Suprapubic skin (tissue), 4 donors: ENCODE measurements at regions not wholly inside any gene's neighbourhood (a gene's known extent, or its start where the extent isn't known, plus 50 kb on each side); places are given as distances from the start of the nearest gene placed in this dataset.

Experiments used
- DNase-seq, 2 donors: peaks; one replicate each; pipeline ENCODE4 v3.0.0-alpha.2; 2019; ENCODE audit warnings: low spot score in 2 of 2
- H3K27ac ChIP-seq: fragments of 200-600 bp; sonication (generic); one replicate; pipeline ENCODE4 v1.5.1; 2019
- H3K27me3 ChIP-seq: fragments of 200-600 bp; sonication (generic); one replicate; pipeline ENCODE4 v1.5.1; 2019
- H3K36me3 ChIP-seq: fragments of 200-600 bp; sonication (generic); one replicate; pipeline ENCODE4 v1.5.1; 2019
- H3K4me1 ChIP-seq: fragments of 200-600 bp; sonication (generic); one replicate; pipeline ENCODE4 v1.5.1; 2019
- H3K4me3 ChIP-seq: fragments of 200-600 bp; sonication (generic); one replicate; pipeline ENCODE4 v1.5.1; 2019; ENCODE audit warnings: mild to moderate bottlenecking
- H3K9me3 ChIP-seq: fragments of 200-600 bp; sonication (generic); one replicate; pipeline ENCODE4 v1.5.1; 2019
- EP300 ChIP-seq: sonication (generic); formaldehyde crosslinking; IDR thresholded peaks from one replicate; pipeline ENCODE4 v1.6.1; 2017; ENCODE audit warnings: antibody characterized with exemption
- POLR2A ChIP-seq, 2 donors: fragments of 450-650 bp; IDR thresholded peaks; one replicate each; pipeline ENCODE4 v1.6.1; 2017; ENCODE audit warnings: antibody characterized with exemption in 2 of 2, mild to moderate bottlenecking in 2 of 2, moderate library complexity in 2 of 2
- POLR2AphosphoS5 ChIP-seq, 3 donors: sonication (generic); formaldehyde crosslinking; IDR thresholded peaks; one replicate each; pipeline ENCODE4 v1.6.1; 2017; ENCODE audit warnings: antibody characterized with exemption in 3 of 3
- WGBS: methylation state at CpG from one replicate; pipeline ENCODE4 v1.1.5; 2018; 5-methylcytosine and 5-hydroxymethylcytosine counted together
- TF ChIP-seq, protein P1 (sequence below), 2 donors: fragments of 200-600 bp in 1 of 2; fragments of 450-650 bp in 1 of 2; sonication (generic) in 1 of 2; IDR thresholded peaks; one replicate each; pipeline ENCODE4 v1.5.1; 2016 to 2019; ENCODE audit warnings: antibody characterized with exemption in 2 of 2, mild to moderate bottlenecking in 1 of 2, moderate library complexity in 1 of 2

DNA sequence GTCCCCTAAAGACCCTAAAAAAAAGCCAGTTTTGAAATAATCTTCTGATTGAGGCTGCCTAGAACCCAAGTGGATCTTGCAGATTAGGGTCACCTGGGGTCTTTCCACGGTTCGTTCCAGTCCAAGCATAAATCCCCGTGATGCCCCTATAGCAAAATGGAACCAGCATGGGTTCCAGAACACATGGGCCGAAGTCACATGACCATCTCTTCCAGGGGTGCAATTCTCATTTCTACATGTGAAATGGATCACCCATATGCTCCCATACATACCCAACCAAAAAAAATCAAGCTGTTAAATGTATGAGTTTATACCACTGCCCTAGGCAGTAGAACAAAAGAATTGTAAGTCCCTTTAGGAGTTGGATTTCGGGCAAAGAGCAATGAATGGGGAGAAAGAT, 245.4 kb downstream of the SKIDA1 start:
- WGBS = 96% methylated on average over 5 of the region's 5 CpGs
- DNase-seq = no peak
- H3K27me3 ChIP-seq = no peaks in the 10 kb centered on the region
- H3K4me3 ChIP-seq = no peak overlapping the region
- peaks cover 7% of the 10 kb centered on the region for H3K4me1 ChIP-seq
- H3K27ac ChIP-seq = no peak overlapping the region
- TF ChIP-seq POLR2AphosphoS5 (IDR thresholded peaks at IDR 0.05) (no peak), EP300 (no peak), POLR2A (IDR thresholded peaks at IDR 0.05) (no peak)
- TF ChIP-seq, protein P1, sequence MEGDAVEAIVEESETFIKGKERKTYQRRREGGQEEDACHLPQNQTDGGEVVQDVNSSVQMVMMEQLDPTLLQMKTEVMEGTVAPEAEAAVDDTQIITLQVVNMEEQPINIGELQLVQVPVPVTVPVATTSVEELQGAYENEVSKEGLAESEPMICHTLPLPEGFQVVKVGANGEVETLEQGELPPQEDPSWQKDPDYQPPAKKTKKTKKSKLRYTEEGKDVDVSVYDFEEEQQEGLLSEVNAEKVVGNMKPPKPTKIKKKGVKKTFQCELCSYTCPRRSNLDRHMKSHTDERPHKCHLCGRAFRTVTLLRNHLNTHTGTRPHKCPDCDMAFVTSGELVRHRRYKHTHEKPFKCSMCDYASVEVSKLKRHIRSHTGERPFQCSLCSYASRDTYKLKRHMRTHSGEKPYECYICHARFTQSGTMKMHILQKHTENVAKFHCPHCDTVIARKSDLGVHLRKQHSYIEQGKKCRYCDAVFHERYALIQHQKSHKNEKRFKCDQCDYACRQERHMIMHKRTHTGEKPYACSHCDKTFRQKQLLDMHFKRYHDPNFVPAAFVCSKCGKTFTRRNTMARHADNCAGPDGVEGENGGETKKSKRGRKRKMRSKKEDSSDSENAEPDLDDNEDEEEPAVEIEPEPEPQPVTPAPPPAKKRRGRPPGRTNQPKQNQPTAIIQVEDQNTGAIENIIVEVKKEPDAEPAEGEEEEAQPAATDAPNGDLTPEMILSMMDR (IDR thresholded peaks at IDR 0.05) = no peak
- no peaks in the 10 kb centered on the region for H3K36me3 ChIP-seq
- no peaks in the 10 kb centered on the region for H3K9me3 ChIP-seq

DNA sequence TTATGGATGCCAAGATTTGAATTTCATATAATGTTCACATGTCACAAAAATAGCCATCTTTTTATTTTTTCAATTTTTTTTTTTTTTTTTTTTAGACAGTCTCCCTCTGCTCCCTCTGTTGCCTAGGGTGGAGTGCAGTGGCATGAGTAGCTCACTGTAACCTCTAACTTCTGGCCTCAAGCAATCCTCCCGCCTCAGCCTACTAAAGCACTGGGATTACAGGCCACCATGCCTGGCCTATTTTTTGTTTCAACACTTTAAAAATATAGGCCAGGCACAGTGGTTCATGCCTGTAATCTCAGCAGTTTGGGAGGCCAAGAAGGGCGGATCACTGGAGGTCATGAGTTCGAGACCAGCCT, 246.3 kb downstream of the SKIDA1 start:
- no peaks in the 10 kb centered on the region for H3K36me3 ChIP-seq
- H3K27ac ChIP-seq = no peak overlapping the region
- no peak for DNase-seq
- H3K4me3 ChIP-seq = no peak overlapping the region
- H3K27me3 ChIP-seq = no peaks in the 10 kb centered on the region
- 85% methylated on average over 3 of the region's 3 CpGs for WGBS
- TF ChIP-seq POLR2AphosphoS5 (IDR thresholded peaks at IDR 0.05) (no peak), POLR2A (IDR thresholded peaks at IDR 0.05) (no peak), EP300 (no peak)
- TF ChIP-seq, protein P1 (IDR thresholded peaks at IDR 0.05) = no peak
- peaks cover 7% of the 10 kb centered on the region for H3K4me1 ChIP-seq
- H3K9me3 ChIP-seq = no peaks in the 10 kb centered on the region

DNA sequence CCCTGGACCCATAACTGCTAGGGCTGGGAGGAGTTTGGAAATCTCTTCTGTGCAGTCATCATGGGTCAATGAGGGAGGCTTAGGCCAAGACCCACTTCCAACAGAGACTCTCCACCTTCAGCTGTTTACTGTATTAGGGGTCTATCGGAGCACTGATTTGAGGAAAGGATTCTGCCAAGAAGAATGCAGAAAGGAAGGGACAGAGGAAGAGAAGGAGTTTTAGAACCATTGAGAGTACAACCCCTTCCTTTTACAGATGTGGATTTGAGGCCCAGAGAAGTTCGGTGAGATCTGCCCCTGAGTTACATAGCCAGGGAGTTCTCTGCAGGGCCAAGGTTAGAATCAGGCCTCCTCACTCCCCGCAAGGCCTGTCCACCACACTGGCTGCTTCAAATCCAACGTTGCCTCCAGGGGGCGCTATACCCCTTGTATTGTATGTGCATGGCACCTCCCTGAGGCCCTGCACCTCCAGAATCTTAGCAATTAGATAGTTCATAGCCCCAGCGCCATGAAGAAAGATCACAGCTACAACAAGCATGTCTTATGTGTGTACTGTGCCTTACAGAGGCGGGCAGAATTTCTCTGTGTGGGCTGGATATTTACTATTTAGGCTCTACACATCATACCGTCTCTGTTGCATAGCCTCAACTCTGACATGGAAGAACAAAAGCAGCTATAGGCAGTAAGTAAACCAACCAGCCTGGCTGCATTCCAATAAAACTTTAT, 246.8 kb downstream of the SKIDA1 start:
- 34% methylated on average over 8 of the region's 8 CpGs for WGBS
- TF ChIP-seq POLR2A (IDR thresholded peaks at IDR 0.05) = no peak
- no peak for TF ChIP-seq EP300
- TF ChIP-seq POLR2AphosphoS5 (IDR thresholded peaks at IDR 0.05) = peak in 2 of 3 donors; percentile 30 to 51
- TF ChIP-seq, protein P1 (IDR thresholded peaks at IDR 0.05) = peak; percentile 56 to 63
- peak; percentile 96 to 97 for DNase-seq

DNA sequence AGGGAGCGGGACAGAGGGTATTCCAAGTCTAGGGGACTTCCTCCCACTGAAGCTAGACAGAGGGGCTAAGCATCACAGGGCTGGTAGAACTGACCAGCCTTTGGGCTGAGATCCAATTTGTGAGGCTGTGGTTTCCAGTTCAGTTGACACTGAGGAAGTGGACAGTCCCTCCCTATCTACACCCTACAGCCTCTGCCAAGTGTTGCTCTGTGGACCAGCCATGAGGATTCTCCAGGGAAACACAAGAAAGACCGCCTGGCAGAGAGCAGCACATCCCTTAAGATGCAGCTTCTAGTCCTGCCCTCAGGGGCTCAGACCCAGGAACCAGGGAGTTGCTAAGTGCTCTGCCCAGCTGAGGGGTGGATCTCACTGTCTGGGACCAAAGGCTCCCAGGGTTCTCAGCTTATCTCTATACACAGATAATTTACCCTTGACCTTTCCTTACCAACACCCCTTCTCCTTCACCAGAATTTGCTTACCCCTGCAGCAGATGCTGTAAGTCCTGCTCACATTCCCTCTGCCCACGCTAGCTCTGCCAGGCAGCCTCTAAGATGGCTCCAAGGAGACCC, 252.0 kb downstream of the SKIDA1 start:
- peaks cover 1% of the 10 kb centered on the region for H3K4me1 ChIP-seq
- no peak overlapping the region for H3K4me3 ChIP-seq
- H3K9me3 ChIP-seq = no peaks in the 10 kb centered on the region
- DNase-seq = peak in 1 of 2 donors; percentile 20
- H3K36me3 ChIP-seq = no peaks in the 10 kb centered on the region
- H3K27ac ChIP-seq = no peak overlapping the region
- TF ChIP-seq, protein P1 (IDR thresholded peaks at IDR 0.05) = no peak
- TF ChIP-seq POLR2A (IDR thresholded peaks at IDR 0.05) (no peak), EP300 (no peak), POLR2AphosphoS5 (IDR thresholded peaks at IDR 0.05) (no peak)
- WGBS = 93% methylated on average over 3 of the region's 3 CpGs
- H3K27me3 ChIP-seq = no peaks in the 10 kb centered on the region

More for the DNA sequence above, 246.8 kb downstream of the SKIDA1 start:
- Histone ChIP-seq H3K27ac (no peak overlapping the region), H3K4me1 (peaks cover 7% of the 10 kb centered on the region), H3K4me3 (no peak overlapping the region), H3K36me3 (no peaks in the 10 kb centered on the region), H3K27me3 (no peaks in the 10 kb centered on the region), H3K9me3 (no peaks in the 10 kb centered on the region)

DNA sequence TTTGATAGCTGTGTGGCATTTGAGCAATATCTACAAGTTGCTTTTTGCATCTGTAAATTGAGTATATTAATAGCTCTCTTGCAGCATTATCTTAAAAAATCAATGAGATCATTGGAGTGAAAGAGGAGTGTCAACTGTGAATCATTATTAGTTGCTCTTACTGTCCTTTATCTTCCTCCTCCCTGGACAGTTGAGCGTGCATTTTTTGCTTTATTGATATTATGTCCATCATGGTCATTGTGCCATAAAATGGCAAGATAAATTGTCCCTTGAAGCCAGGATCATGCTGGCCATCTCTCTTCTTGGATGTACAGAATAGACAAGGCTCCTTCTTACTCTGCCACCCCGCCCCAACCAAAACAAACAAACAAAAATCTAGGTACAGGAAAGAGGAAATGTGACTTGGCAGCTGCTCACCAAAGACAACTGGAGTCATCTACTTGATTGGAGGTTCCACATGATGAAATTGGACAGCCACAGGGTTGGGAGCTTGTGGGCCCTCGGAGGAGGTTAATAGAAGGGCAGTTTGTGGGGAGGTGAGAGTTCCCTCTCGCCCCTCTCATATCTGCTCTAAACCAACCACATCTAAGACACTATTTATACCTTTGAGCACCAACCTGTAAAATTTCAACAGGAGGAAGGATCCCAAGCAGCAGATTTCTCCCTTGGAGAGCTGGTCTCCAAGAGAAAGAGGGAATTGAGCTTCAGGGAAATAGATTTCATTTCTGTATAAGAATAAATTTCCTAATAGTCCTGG, 252.7 kb downstream of the SKIDA1 start:
- DNase-seq = peak in 1 of 2 donors; percentile 19
- H3K27ac ChIP-seq = no peak overlapping the region
- no peaks in the 10 kb centered on the region for H3K4me1 ChIP-seq
- no peaks in the 10 kb centered on the region for H3K9me3 ChIP-seq
- no peaks in the 10 kb centered on the region for H3K27me3 ChIP-seq
- no peak overlapping the region for H3K4me3 ChIP-seq
- 80% methylated on average over 4 of the region's 4 CpGs for WGBS
- no peaks in the 10 kb centered on the region for H3K36me3 ChIP-seq
- TF ChIP-seq EP300 (no peak), POLR2AphosphoS5 (IDR thresholded peaks at IDR 0.05) (no peak)
- TF ChIP-seq, protein P1 (IDR thresholded peaks at IDR 0.05) = no peak
